ENCODE measurements at regions not wholly inside any gene's neighbourhood (a gene's known extent, or its start where the extent isn't known, plus 50 kb on each side); places are given as distances from the start of the nearest gene placed in this dataset.

DNA sequence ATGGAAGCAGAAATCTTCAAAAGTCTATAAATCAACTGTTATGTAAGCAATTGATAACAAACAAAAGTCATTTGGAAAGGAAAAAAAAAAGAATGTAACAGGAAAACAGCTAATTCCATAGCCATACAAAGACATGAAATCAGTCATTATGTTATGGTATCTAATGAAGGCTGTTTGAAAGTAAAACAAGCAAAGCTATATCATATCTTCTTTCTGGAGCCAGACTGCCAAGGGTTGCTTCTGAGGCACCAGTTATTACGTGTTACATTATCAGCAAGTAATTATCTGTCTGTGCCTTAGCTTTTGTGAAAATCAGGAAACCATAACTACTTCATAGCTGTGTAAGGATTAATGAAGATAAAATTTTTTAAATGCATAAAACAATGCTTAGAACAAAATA is 480.2 kb downstream of the FAT4 start:
- TF ChIP-seq, protein P1, sequence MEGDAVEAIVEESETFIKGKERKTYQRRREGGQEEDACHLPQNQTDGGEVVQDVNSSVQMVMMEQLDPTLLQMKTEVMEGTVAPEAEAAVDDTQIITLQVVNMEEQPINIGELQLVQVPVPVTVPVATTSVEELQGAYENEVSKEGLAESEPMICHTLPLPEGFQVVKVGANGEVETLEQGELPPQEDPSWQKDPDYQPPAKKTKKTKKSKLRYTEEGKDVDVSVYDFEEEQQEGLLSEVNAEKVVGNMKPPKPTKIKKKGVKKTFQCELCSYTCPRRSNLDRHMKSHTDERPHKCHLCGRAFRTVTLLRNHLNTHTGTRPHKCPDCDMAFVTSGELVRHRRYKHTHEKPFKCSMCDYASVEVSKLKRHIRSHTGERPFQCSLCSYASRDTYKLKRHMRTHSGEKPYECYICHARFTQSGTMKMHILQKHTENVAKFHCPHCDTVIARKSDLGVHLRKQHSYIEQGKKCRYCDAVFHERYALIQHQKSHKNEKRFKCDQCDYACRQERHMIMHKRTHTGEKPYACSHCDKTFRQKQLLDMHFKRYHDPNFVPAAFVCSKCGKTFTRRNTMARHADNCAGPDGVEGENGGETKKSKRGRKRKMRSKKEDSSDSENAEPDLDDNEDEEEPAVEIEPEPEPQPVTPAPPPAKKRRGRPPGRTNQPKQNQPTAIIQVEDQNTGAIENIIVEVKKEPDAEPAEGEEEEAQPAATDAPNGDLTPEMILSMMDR (IDR thresholded peaks at IDR 0.05), result no peak
- TF ChIP-seq POLR2A (IDR thresholded peaks at IDR 0.05) (no peak), POLR2AphosphoS5 (IDR thresholded peaks at IDR 0.05) (no peak)
